ENCODE measurements at regions not wholly inside any gene's neighbourhood (a gene's known extent, or its start where the extent isn't known, plus 50 kb on each side); places are given as distances from the start of the nearest gene placed in this dataset.

DNA sequence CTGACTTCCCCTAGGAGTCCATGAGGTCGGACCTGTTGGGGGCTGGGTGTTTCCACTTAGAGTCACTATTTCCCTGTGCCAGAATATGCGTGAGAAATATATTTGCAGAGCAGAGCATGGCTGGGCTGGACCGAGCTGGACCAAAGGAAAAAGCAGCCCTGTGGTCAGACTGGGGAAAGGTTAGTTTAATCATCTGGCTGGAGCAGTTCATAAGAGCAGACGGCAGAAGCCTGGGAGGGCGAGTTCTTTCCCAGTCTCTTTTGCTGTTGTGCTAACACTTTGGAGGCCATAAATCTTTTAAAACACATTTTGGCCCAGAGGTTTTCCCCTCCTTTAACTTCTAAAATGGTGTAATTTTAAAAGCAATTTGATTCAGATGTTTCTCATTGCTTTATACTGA lies 66.5 kb downstream of the GLI2 start:
- TF ChIP-seq GATA3 (IDR thresholded peaks at IDR 0.05; ENCODE audit: low read depth, low read length) (no peak), GATA2 (IDR thresholded peaks at IDR 0.05; ENCODE audit: low read depth, low read length) (no peak)

DNA sequence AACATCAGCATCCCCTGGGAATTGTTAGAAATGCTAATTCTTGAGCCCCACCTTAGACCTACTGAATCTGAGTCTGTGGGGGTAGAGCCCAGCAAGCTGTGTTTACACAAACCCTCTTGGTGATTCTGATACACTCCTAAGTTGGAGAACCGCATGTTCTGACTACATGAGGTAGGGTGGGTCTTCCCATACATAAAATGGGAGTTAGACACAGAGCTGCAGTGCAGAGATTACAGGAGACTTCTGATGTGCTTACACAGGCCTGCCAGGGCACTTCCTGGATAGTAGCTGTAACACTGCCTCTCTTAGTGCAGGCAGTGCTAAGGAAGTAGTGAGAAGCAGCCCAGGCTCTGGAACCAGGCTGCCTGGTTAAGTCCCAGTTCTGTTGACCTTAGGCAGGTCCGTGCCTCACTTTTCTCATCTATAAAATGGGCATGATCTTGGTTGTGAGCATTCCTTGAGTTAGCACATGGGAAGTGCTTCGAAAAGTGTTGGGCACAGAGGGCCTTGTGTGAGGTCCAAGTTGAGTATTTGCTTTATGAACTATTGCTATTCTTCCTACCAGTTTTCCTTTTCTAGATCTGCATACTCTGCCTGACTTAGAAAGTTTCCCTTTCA lies 67.3 kb downstream of the GLI2 start:
- TF ChIP-seq GATA2 (IDR thresholded peaks at IDR 0.05; ENCODE audit: low read depth, low read length) (no peak), GATA3 (IDR thresholded peaks at IDR 0.05; ENCODE audit: low read depth, low read length) (no peak)

DNA sequence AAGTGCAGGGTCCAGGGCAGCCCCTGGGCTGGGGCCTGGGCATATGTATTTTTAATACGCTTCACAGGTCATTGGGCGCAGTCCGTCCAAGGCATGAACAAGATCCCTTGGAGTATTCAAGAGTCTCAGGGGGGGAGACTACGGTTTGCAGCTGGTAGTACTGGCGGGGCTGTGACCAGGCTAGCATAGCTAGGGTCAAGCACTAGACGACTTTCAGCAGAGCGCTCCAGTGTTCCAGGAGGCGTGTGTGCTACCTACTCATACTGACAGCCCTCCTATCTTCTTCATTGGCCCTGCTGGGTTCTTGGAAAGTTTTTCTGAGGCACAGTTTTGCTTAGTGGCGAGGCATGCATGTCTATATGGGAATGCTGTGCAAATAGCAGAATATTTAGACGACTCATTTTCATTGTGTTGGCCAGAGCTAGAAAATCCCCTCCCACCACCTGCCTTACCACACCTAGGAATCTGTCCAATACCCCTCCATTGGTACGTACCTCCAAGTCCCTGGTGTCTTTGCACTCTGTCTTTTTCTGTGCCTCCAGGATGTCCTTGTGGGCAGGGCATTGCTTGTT lies 68.2 kb downstream of the GLI2 start:
- TF ChIP-seq GATA3 (IDR thresholded peaks at IDR 0.05; ENCODE audit: low read depth, low read length): no peak
- TF ChIP-seq GATA2 (IDR thresholded peaks at IDR 0.05; ENCODE audit: low read depth, low read length): no peak

DNA sequence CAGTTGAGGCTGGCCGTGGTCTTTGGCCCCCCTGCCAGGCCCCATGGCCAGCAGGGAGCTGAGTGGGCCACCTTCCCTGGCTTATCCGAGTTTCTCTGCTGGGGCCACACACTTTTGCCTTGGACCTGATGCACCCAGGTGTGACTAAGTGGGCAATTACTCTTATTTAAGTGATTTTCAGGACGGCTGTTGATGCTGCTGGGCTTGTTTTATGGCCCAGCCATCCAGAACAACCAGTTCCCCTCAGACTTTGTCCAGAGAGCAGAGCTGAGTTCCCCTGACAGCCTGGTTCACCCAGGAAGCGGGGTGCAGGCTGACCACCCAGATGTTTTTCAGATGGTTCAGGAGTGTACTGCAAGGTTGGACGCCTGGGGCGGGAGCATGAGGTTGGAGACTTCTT lies 68.8 kb downstream of the GLI2 start:
- no peak for TF ChIP-seq GATA3 (IDR thresholded peaks at IDR 0.05; ENCODE audit: low read depth, low read length)
- TF ChIP-seq GATA2 (IDR thresholded peaks at IDR 0.05; ENCODE audit: low read depth, low read length): no peak

DNA sequence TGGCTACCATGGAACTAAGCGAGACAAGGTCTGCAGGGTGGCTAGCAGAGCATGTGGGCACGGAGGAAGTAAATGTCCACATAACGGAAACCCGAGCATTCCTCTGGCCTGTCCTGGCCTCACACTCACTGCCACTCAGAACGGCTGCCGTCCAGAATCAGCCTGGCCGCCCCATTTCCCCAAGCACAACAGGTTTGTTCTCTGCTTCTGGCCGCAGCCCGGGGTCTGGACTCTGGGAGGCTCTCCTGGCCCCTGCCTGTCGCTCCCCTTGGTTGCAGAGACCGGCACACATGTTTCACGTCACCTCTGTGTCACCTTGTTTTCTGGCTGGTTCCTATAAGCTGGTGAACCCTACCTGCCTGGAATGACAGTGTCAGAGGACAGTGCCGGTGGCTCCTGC lies 69.3 kb downstream of the GLI2 start:
- TF ChIP-seq GATA3 (IDR thresholded peaks at IDR 0.05; ENCODE audit: low read depth, low read length) (no peak), GATA2 (IDR thresholded peaks at IDR 0.05; ENCODE audit: low read depth, low read length) (no peak)

DNA sequence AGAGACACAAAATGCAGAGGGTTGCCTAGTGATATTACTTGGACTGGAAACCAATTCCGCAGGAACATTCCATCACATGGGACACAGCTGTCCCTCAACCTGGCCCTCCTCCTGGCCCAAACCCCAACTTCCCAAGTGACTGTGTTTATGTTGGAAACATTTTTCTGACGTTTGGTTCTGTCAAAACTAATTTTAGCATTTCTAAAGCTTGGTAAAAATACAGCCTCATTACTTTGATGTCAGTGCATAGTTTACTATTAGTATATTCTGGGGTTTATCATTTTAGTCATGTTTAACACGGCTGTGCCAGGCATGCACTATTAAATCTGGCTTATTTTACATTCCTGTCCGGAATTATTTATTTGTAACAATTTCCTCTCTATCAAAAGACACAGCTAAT lies 69.9 kb downstream of the GLI2 start:
- no peak for TF ChIP-seq GATA2 (IDR thresholded peaks at IDR 0.05; ENCODE audit: low read depth, low read length)
- no peak for TF ChIP-seq GATA3 (IDR thresholded peaks at IDR 0.05; ENCODE audit: low read depth, low read length)

DNA sequence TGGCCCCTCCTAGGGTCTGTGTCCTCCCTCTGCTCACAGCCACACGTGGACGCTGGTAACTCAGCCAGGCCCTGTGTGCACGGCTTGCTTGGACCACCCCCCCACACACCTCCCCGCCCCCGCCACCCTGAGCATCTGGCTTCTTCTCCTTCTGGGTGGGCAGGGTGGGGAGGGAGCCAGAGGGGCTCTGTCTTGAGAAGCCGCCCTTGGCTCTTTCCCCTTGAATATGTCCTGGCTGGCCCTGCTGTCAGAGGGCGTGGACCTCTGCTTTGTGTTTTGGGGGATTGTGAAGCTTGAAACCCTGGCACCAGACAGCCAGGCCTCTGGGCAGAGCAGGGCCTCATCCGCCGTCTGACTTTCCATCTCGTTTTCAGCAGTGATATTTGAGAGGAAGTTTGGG lies 72.1 kb downstream of the GLI2 start:
- TF ChIP-seq GATA2 (IDR thresholded peaks at IDR 0.05; ENCODE audit: low read depth, low read length): no peak
- TF ChIP-seq GATA3 (IDR thresholded peaks at IDR 0.05; ENCODE audit: low read depth, low read length): no peak

DNA sequence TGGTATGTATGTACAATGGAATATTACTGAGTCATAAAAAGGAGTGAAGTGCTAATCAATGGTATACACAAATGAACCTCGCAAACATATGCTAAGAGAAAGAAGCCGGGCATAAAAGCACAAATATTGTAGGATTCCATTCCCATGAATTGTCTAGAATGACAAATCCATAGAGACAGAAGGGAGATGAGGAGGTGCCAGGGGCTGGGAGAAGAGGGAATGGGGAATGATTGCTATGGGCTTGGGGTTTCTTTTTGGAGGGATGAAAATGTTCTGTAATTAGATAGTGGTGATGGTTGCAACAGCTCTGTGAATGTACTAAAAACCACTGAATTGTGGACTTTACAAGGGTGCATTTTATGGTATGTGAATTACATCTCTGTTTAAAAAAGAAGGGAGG lies 73.5 kb downstream of the GLI2 start:
- TF ChIP-seq GATA3 (IDR thresholded peaks at IDR 0.05; ENCODE audit: low read depth, low read length): no peak
- TF ChIP-seq GATA2 (IDR thresholded peaks at IDR 0.05; ENCODE audit: low read depth, low read length): no peak

DNA sequence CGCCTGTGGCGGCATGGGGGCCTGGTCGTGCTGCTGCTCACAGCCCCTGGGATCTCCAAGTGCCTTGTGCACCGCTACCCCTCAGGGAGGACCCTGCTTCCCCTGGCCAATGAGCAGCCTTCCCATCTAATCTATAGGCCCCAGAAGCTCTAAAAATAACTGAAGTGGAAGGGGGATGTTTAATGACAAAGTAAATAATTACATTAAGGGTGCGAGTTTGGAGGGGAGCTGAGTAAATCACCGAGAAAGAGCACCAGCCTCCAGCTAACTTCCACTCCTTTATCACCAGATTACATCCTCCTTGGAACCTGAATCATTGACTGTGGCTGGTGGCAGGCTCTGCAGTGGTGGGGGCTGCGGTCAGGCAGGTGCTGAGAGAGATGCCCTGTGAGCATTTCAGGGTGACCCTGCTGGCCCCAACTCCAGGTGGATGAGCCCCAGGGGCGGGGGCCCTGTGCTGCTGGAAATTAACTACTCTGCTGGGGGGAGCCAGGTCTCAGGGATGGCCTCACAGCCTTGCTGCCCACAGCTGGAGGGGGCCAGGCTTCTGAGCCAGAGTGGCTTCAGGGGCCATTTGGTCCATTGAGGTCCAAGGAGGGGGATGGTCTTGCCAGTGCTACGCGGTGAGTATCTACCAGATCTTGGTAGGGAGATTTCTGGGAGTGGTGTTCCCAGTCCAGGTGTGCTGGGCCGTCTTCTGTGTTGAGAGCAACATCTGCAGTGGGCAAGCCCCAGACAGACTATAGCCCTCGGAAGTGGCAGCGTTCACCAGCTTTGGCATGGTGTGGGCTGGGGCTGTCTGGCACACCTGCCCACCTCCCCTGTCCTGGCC lies 74.2 kb downstream of the GLI2 start:
- TF ChIP-seq GATA2 (IDR thresholded peaks at IDR 0.05; ENCODE audit: low read depth, low read length): no peak
- TF ChIP-seq GATA3 (IDR thresholded peaks at IDR 0.05; ENCODE audit: low read depth, low read length): no peak

DNA sequence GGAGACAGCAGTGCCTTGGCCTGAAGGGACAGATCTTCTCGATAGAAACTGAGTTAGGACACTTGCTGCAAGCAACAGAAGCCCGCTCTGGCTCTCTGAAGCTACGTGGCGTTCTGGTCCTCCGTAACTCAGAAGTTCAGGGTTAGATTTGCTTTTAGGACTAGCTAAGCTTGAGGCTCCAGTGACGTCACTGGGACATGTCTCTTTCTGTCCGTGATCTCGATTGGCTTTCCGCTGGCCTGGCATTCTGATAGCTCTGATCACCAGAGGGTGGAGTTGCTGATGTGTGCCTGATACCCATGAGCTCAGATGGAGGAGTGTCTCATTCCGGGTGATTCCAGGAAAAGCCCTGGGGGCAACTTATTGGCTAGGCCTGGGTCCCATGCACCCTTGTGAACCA lies 75.0 kb downstream of the GLI2 start:
- TF ChIP-seq GATA2 (IDR thresholded peaks at IDR 0.05; ENCODE audit: low read depth, low read length) (no peak), GATA3 (IDR thresholded peaks at IDR 0.05; ENCODE audit: low read depth, low read length) (no peak)

DNA sequence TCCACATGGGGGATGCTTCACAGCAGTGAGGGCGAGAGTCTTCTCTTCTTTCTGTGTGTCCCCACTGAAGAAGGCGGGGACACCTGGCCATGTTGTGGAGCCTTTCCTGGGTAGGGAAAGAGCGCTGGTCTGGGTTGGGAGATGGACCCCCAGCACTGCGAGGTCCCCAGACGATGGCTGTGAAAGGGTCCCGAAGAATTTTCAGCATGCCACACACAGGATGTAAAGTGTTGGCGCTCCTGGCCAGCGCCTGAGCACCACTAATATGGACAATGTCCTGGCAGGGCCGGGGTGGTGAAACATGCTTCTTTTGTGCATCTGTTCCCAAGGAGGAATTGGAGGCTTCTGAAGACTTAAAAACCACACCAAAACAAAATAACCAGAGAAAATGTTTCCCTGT lies 77.2 kb downstream of the GLI2 start:
- TF ChIP-seq GATA2 (IDR thresholded peaks at IDR 0.05; ENCODE audit: low read depth, low read length) (no peak), GATA3 (IDR thresholded peaks at IDR 0.05; ENCODE audit: low read depth, low read length) (no peak)

DNA sequence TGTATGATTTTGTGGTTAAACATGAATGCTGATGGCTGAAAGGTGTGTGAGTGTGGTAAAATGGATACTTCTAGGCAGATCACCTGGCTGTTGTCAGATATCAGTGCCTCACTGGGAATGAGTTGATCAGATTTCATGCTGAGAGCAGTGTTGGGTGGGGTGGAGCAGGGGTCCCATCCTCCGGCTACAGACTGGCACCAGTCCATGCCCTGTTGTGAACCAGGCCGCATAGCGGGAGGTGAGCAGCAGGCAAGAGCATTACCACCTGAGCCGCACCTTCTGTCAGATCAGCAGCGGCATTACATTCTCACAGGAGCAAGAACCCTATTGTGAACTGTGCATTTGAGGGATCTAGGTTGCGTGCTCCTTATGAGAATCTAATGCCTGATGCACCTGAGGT lies 78.7 kb downstream of the GLI2 start:
- TF ChIP-seq GATA2 (IDR thresholded peaks at IDR 0.05; ENCODE audit: low read depth, low read length) (no peak), GATA3 (IDR thresholded peaks at IDR 0.05; ENCODE audit: low read depth, low read length) (no peak)

DNA sequence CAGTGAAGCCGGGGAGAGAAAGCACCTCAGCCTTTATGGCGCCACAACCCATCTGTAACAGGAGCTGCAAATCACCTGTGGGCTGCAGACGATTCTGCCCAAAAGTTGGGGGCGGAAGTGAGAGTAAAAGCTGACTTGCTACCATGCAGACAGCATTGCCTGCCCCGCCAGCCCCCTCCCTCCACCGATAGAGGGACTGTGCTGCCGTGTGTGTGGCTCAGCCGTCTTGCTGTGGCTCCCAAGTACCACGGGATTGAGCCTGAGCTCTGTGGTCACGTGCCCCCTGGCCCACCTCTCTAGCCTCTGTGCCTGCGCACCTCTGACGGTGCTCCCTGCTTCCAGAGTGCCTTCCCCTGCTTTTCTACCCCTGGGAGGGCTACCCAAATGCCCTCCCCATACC lies 79.6 kb downstream of the GLI2 start:
- TF ChIP-seq GATA3 (IDR thresholded peaks at IDR 0.05; ENCODE audit: low read depth, low read length) (no peak), GATA2 (IDR thresholded peaks at IDR 0.05; ENCODE audit: low read depth, low read length) (no peak)

DNA sequence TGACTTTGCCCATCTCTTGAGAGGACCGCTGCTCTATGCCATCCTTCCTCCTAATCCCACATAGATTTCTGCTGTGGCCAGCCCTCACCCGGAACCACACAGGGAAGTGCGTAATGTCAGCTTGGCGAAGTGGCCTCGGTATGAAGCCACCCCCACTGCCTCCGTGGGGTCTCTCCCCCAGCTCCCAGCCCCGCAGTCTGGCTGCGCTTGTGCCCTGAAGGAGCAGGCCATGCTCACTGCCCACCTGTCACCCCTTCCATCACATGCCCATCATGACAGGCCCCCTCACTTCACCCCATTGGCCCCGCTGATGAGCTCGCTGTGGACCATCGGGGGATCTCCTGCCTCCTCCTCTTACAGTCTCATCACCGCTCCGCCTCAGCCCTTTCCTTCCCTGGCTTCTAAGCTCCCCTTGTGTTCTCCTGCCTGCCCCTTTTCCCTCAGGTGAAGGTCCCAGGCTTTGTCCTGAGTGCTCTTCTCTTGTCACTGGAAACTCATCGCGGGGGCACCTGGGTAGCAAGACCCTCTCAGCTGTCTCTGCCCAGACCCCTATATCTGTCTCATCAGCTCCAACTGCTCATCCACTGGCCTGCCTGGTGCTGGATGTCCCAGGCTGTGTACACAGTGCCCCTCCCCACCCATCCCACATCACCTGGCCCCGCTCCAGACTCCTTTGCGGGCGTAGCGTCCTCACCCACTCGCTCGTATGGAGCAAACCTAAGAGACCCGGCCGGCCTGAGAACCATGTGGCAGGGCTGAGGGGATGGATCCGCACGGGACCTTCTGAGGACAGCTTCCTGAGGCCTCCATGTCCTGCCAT lies 81.7 kb downstream of the GLI2 start:
- TF ChIP-seq GATA3 (IDR thresholded peaks at IDR 0.05; ENCODE audit: low read depth, low read length) (no peak), GATA2 (IDR thresholded peaks at IDR 0.05; ENCODE audit: low read depth, low read length) (no peak)

Measured in SH-SY5Y (cell line).